GM12864 (cell line): ENCODE measurements at regions not wholly inside any gene's neighbourhood (a gene's known extent, or its start where the extent isn't known, plus 50 kb on each side); places are given as distances from the start of the nearest gene placed in this dataset.

Experiments used
- DNase-seq: peaks from one replicate; pipeline ENCODE4 v3.0.0-alpha.2; 2011; ENCODE audit warnings: low read depth
- H3K4me3 ChIP-seq: 2 replicates; pipeline ENCODE4 v1.5.1; 2011; ENCODE audit warnings: mild to moderate bottlenecking, low read depth, low read length, control low read depth
- CTCF ChIP-seq: IDR thresholded peaks from 2 replicates; pipeline ENCODE4 v1.5.1; 2011; ENCODE audit warnings: low read depth, mild to moderate bottlenecking, moderate library complexity, low read length, control low read depth, inconsistent platforms; ENCODE audit errors: missing control alignments

- DNase-seq: no peak
- TF ChIP-seq CTCF: no peak
- no peak overlapping the region for H3K4me3 ChIP-seq
Observed at GRCh38 chr4:31272331-31273061, 552.3 kb downstream of the PCDH7 start.

DNA sequence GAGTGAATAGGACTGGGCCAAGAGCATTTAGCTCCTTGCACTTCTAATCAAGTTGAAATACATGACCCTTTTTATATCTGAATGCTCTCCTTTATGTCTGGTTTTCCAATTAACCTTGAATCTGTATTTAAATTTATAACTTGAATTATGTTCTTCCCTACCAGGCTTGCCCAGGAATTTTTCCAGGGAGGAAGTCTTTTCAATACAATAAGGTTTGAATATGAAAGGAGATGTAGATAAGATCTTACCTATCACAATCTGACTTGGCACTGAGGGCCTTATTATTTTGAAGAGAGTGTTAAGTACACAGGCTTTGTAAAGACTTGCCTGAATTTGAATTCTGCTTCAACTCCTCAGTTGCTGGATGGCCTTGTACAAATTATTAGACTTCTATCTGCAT, 555.7 kb downstream of the PCDH7 start:
- TF ChIP-seq CTCF: no peak
- H3K4me3 ChIP-seq: no peak overlapping the region
- no peak for DNase-seq

- no peak overlapping the region for H3K4me3 ChIP-seq
- no peak for DNase-seq
- TF ChIP-seq CTCF: no peak
Observed at GRCh38 chr4:31283679-31284078, 563.5 kb downstream of the PCDH7 start.

- H3K4me3 ChIP-seq: no peak overlapping the region
- no peak for TF ChIP-seq CTCF
Observed at GRCh38 chr4:31290836-31291235, 570.7 kb downstream of the PCDH7 start.

GRCh38 chr4:31291238-31291637, 571.1 kb downstream of the PCDH7 start:
- TF ChIP-seq CTCF: no peak
- H3K4me3 ChIP-seq: no peak overlapping the region
- DNase-seq: no peak

More at GRCh38 chr4:31290836-31291235, 570.7 kb downstream of the PCDH7 start:
- no peak for DNase-seq

DNA sequence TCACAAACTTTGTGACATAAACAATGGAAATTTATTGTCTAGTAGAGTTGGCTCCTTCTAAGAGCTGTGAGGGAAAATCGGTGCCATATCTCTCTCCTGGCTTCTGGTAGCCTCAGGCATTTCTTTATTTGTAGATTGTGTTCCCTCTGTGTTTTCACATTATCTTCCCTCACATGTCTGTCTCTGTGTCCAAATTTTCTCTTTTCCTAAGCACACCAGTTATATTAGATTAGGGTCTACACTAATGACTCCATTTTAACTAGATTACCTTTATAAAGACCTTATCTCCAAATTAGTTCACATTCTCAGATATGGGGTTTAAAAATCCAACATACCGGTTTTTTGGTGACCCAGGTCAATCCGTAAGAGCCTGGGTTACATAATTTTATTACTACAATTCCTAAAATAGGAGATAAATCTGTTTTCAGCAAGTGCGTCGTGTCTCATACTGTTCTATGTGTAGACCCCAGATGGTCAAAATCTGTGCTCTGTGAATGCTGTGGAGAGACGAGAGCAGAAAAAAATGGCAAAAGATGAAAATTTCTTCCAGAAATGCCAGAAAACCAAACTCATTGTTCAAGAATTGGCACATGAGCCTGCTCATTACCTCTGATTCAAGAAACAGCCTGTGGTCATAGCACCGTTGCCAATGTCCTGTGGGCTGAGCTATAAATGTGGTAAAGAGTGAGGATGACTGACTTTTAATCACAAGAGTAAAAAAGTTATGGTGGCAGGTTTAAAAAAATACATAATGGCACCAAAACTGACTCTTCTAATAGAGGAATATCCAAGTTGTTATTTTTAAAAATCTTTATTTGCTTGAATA, 574.7 kb downstream of the PCDH7 start:
- no peak for DNase-seq
- TF ChIP-seq CTCF: no peak
- H3K4me3 ChIP-seq: no peak overlapping the region
